ENCODE measurements at regions not wholly inside any gene's neighbourhood (a gene's known extent, or its start where the extent isn't known, plus 50 kb on each side); places are given as distances from the start of the nearest gene placed in this dataset.

DNA sequence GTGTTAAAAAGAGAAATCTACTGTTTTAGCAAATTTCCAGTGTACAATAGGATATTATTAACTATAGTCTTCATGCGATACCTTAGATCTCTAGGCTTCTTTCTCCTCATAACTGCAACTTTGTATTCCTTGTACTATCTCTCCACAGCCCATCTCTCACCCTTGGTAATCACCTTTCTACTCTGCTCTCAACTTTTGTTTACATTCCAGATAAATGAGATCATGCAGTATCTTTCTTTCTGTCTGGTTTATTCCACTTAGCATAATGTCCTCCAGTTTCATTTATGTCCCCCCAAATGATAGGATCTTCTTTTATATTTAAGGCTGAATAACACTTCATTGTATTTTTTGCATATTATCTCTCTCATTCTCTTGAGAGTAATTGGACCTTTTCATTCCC lies 165.5 kb downstream of the HS3ST1 start:
- TF ChIP-seq POLR2A (IDR thresholded peaks at IDR 0.05; ENCODE audit: control extremely low read depth in 1 of 2, low read depth in 2 of 2, low read length in 2 of 2) (no peak), SAP30 (IDR thresholded peaks at IDR 0.05; ENCODE audit: insufficient read depth, insufficient replicate concordance, low read length) (no peak), RBBP5 (IDR thresholded peaks at IDR 0.05; ENCODE audit: borderline replicate concordance, low read depth, low read length) (no peak), YY1 (IDR thresholded peaks at IDR 0.05; ENCODE audit: low read depth, low read length) (no peak), EZH2 (IDR thresholded peaks at IDR 0.05; ENCODE audit: low read depth, low read length, severe bottlenecking) (no peak), SIN3A (conservative IDR thresholded peaks at IDR 0.05 in 1 of 2, IDR thresholded peaks at IDR 0.05 in 1 of 2; ENCODE audit: low read depth in 1 of 2, low read length in 2 of 2) (no peak), EGR1 (IDR thresholded peaks at IDR 0.05; ENCODE audit: borderline replicate concordance, low read depth, low read length) (no peak), EP300 (IDR thresholded peaks at IDR 0.05; ENCODE audit: borderline replicate concordance in 1 of 2, low read depth in 2 of 2, low read length in 2 of 2) (no peak), SP1 (IDR thresholded peaks at IDR 0.05; ENCODE audit: low read depth, low read length) (no peak), KDM1A (IDR thresholded peaks at IDR 0.05; ENCODE audit: borderline replicate concordance, low read length) (no peak), CREB1 (IDR thresholded peaks at IDR 0.05) (no peak), CEBPB (IDR thresholded peaks at IDR 0.05; ENCODE audit: low read depth, low read length) (no peak), JUND (IDR thresholded peaks at IDR 0.05; ENCODE audit: low read length) (peak; percentile 74)
- TF ChIP-seq, protein P1, sequence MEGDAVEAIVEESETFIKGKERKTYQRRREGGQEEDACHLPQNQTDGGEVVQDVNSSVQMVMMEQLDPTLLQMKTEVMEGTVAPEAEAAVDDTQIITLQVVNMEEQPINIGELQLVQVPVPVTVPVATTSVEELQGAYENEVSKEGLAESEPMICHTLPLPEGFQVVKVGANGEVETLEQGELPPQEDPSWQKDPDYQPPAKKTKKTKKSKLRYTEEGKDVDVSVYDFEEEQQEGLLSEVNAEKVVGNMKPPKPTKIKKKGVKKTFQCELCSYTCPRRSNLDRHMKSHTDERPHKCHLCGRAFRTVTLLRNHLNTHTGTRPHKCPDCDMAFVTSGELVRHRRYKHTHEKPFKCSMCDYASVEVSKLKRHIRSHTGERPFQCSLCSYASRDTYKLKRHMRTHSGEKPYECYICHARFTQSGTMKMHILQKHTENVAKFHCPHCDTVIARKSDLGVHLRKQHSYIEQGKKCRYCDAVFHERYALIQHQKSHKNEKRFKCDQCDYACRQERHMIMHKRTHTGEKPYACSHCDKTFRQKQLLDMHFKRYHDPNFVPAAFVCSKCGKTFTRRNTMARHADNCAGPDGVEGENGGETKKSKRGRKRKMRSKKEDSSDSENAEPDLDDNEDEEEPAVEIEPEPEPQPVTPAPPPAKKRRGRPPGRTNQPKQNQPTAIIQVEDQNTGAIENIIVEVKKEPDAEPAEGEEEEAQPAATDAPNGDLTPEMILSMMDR (IDR thresholded peaks at IDR 0.05; ENCODE audit: control extremely low read depth in 1 of 3, insufficient read depth in 1 of 3, low read depth in 1 of 3, low read length in 3 of 3) = no peak

Data from H1 (cell line).